HUES64 (cell line): ENCODE measurements at regions not wholly inside any gene's neighbourhood (a gene's known extent, or its start where the extent isn't known, plus 50 kb on each side); places are given as distances from the start of the nearest gene placed in this dataset.

Experiments
- H3K27ac ChIP-seq: 2 replicates; pipeline ENCODE4 v1.7.0; 2013; ENCODE audit warnings: low read depth, low read length, inconsistent platforms
- H3K27me3 ChIP-seq: 2 replicates; pipeline ENCODE4 v1.6.1; 2013; ENCODE audit warnings: mild to moderate bottlenecking, low read length; ENCODE audit not compliant: insufficient read depth
- H3K36me3 ChIP-seq: 2 replicates; pipeline ENCODE4 v1.6.1; 2013; ENCODE audit warnings: mild to moderate bottlenecking, low read length; ENCODE audit not compliant: insufficient read depth
- H3K4me1 ChIP-seq: 2 replicates; pipeline ENCODE4 v1.6.1; 2013; ENCODE audit warnings: mild to moderate bottlenecking, low read length, moderate library complexity; ENCODE audit not compliant: insufficient read depth
- H3K4me3 ChIP-seq: 2 replicates; pipeline ENCODE4 v1.5.1; 2013; ENCODE audit warnings: mild to moderate bottlenecking, low read length, moderate library complexity
- H3K9ac ChIP-seq: 2 replicates; pipeline ENCODE4 v1.6.1; 2013; ENCODE audit warnings: mild to moderate bottlenecking, low read depth, low read length
- H3K9me3 ChIP-seq: 2 replicates; pipeline ENCODE4 v1.6.1; 2013; ENCODE audit warnings: low read depth, low read length; ENCODE audit not compliant: insufficient read depth
- WGBS: fragments of 150-250, 120-280 bp; methylation state at CpG from one replicate; pipeline ENCODE4 v1.1.7; 2013; ENCODE audit warnings: missing lambda C conversion rate; 5-methylcytosine and 5-hydroxymethylcytosine counted together

- H3K9ac ChIP-seq: no peak overlapping the region
- H3K27me3 ChIP-seq: no peaks in the 10 kb centered on the region
- WGBS: 95% methylated on average over 4 of the region's 4 CpGs
- no peaks in the 10 kb centered on the region for H3K36me3 ChIP-seq
- H3K4me1 ChIP-seq: no peaks in the 10 kb centered on the region
- no peak overlapping the region for H3K4me3 ChIP-seq
- H3K9me3 ChIP-seq: peaks cover 3% of the 10 kb centered on the region; the same call in 1 of the 2 replicates
- no peak overlapping the region for H3K27ac ChIP-seq
Observed at GRCh38 chr17:14749269-14749668, 448.4 kb downstream of the HS3ST3B1 start.

GRCh38 chr17:14748036-14748710 is 447.3 kb downstream of the HS3ST3B1 start:
- Histone ChIP-seq H3K4me3 (no peak overlapping the region), H3K27me3 (no peaks in the 10 kb centered on the region), H3K9me3 (peaks cover 3% of the 10 kb centered on the region; the same call in 1 of the 2 replicates), H3K36me3 (no peaks in the 10 kb centered on the region), H3K4me1 (no peaks in the 10 kb centered on the region), H3K27ac (no peak overlapping the region), H3K9ac (no peak overlapping the region)
- WGBS: 90% methylated on average over 12 of the region's 12 CpGs

GRCh38 chr17:14747603-14747950 is 446.7 kb downstream of the HS3ST3B1 start:
- H3K9me3 ChIP-seq: peaks cover 3% of the 10 kb centered on the region; the same call in 1 of the 2 replicates
- 96% methylated on average over 5 of the region's 5 CpGs for WGBS
- H3K36me3 ChIP-seq: no peaks in the 10 kb centered on the region
- no peak overlapping the region for H3K27ac ChIP-seq
- no peaks in the 10 kb centered on the region for H3K27me3 ChIP-seq
- no peak overlapping the region for H3K9ac ChIP-seq
- no peak overlapping the region for H3K4me3 ChIP-seq
- H3K4me1 ChIP-seq: no peaks in the 10 kb centered on the region

- peaks cover 3% of the 10 kb centered on the region; the same call in 1 of the 2 replicates for H3K9me3 ChIP-seq
- H3K4me1 ChIP-seq: no peaks in the 10 kb centered on the region
- 86% methylated on average over 7 of the region's 8 CpGs for WGBS
- no peak overlapping the region for H3K4me3 ChIP-seq
- H3K27me3 ChIP-seq: no peaks in the 10 kb centered on the region
- H3K36me3 ChIP-seq: no peaks in the 10 kb centered on the region
- H3K9ac ChIP-seq: no peak overlapping the region
- no peak overlapping the region for H3K27ac ChIP-seq
Observed at GRCh38 chr17:14746822-14747602, 446.1 kb downstream of the HS3ST3B1 start.

- no peaks in the 10 kb centered on the region for H3K9me3 ChIP-seq
- no peaks in the 10 kb centered on the region for H3K36me3 ChIP-seq
- WGBS: 100% methylated on average over 1 of the region's 1 CpG
- no peak overlapping the region for H3K9ac ChIP-seq
- no peak overlapping the region for H3K27ac ChIP-seq
- H3K27me3 ChIP-seq: no peaks in the 10 kb centered on the region
- no peak overlapping the region for H3K4me3 ChIP-seq
- peaks cover 9% of the 10 kb centered on the region; the same call in 1 of the 2 replicates for H3K4me1 ChIP-seq
Observed at GRCh38 chr17:14745541-14745940, 444.7 kb downstream of the HS3ST3B1 start.

- Histone ChIP-seq H3K9me3 (no peaks in the 10 kb centered on the region), H3K36me3 (no peaks in the 10 kb centered on the region), H3K4me1 (peaks cover 10% of the 10 kb centered on the region; the same call in 1 of the 2 replicates), H3K27ac (no peak overlapping the region), H3K27me3 (no peaks in the 10 kb centered on the region), H3K4me3 (no peak overlapping the region), H3K9ac (no peak overlapping the region)
- WGBS: 94% methylated on average over 4 of the region's 4 CpGs
Observed at GRCh38 chr17:14744761-14745473, 444.0 kb downstream of the HS3ST3B1 start.

- no peak overlapping the region for H3K27ac ChIP-seq
- no peaks in the 10 kb centered on the region for H3K36me3 ChIP-seq
- no peaks in the 10 kb centered on the region for H3K27me3 ChIP-seq
- peaks cover 10% of the 10 kb centered on the region; the same call in 1 of the 2 replicates for H3K4me1 ChIP-seq
- no peaks in the 10 kb centered on the region for H3K9me3 ChIP-seq
- 90% methylated on average over 7 of the region's 8 CpGs for WGBS
- H3K4me3 ChIP-seq: no peak overlapping the region
- no peak overlapping the region for H3K9ac ChIP-seq
Observed at GRCh38 chr17:14741491-14741890, 440.6 kb downstream of the HS3ST3B1 start.

GRCh38 chr17:14739656-14740431 is 439.0 kb downstream of the HS3ST3B1 start:
- Histone ChIP-seq H3K9ac (no peak overlapping the region), H3K27ac (no peak overlapping the region), H3K27me3 (no peaks in the 10 kb centered on the region), H3K36me3 (no peaks in the 10 kb centered on the region), H3K4me3 (no peak overlapping the region), H3K9me3 (no peaks in the 10 kb centered on the region), H3K4me1 (peaks cover 10% of the 10 kb centered on the region; the same call in 1 of the 2 replicates)
- 85% methylated on average over 6 of the region's 8 CpGs for WGBS

GRCh38 chr17:14738652-14738988 is 437.7 kb downstream of the HS3ST3B1 start:
- no peaks in the 10 kb centered on the region for H3K27me3 ChIP-seq
- no peak overlapping the region for H3K27ac ChIP-seq

GRCh38 chr17:14737984-14738651 is 437.2 kb downstream of the HS3ST3B1 start:
- H3K4me1 ChIP-seq: peaks cover 10% of the 10 kb centered on the region; the same call in 1 of the 2 replicates
- 67% methylated on average over 11 of the region's 12 CpGs for WGBS
- no peak overlapping the region for H3K9ac ChIP-seq
- H3K27me3 ChIP-seq: no peaks in the 10 kb centered on the region
- no peak overlapping the region for H3K4me3 ChIP-seq
- no peaks in the 10 kb centered on the region for H3K9me3 ChIP-seq
- no peaks in the 10 kb centered on the region for H3K36me3 ChIP-seq
- H3K27ac ChIP-seq: no peak overlapping the region

More at GRCh38 chr17:14738652-14738988, 437.7 kb downstream of the HS3ST3B1 start:
- H3K36me3 ChIP-seq: no peaks in the 10 kb centered on the region
- no peaks in the 10 kb centered on the region for H3K9me3 ChIP-seq
- no peak overlapping the region for H3K4me3 ChIP-seq
- 96% methylated on average over 7 of the region's 7 CpGs for WGBS
- no peak overlapping the region for H3K9ac ChIP-seq
- H3K4me1 ChIP-seq: peaks cover 10% of the 10 kb centered on the region; the same call in 1 of the 2 replicates
